Medulla oblongata (tissue), 1 donor: ENCODE measurements at regions not wholly inside any gene's neighbourhood (a gene's known extent, or its start where the extent isn't known, plus 50 kb on each side); places are given as distances from the start of the nearest gene placed in this dataset.
"Not testable (repeated sequence)": the region's sequence is repeated elsewhere in the genome, so short reads cannot be mapped to it uniquely, and the experiment has no call there.

Source experiments
- DNase-seq: peaks from one replicate; pipeline ENCODE4 v3.0.0-alpha.2; 2015; ENCODE audit errors: extremely low spot score

DNA sequence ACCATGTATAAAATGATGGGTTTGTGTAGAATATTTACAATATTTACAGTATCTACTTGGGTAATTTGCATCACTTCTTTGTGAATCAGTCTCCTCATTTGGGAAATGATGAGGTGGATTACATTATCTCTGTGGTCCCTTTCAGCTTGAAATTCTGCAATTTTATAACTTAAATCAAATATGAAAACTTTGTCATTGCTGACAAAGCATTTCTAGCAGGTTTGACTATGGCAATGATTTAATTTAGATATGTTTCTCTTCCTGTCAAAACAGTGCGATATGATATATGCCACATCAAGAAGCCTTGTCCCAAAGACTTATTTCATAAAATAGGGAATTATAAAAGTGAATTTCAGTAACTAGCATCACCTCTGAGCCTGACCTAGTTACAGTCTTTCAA, 315.8 kb upstream of the MEIS2 start:
- no peak for DNase-seq

DNA sequence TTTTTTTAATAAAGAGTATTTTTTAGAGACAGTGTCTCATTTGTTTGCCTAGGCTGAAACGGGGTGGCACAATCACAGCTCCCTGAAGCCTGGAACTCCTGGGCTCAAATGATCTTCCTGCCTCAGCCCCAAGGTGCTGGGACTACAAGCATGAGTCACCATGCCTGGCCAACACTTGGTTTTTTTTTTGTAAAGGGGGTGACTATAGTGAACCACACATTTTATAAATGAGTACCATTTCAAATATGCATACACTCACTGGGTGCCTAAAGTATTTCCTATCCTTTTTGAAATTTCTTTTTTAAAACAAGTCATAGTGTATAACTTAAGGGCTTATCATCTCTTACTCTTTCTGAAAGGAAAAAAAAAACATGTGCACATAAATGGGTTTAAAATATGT, 325.2 kb upstream of the MEIS2 start:
- DNase-seq, result no peak

DNA sequence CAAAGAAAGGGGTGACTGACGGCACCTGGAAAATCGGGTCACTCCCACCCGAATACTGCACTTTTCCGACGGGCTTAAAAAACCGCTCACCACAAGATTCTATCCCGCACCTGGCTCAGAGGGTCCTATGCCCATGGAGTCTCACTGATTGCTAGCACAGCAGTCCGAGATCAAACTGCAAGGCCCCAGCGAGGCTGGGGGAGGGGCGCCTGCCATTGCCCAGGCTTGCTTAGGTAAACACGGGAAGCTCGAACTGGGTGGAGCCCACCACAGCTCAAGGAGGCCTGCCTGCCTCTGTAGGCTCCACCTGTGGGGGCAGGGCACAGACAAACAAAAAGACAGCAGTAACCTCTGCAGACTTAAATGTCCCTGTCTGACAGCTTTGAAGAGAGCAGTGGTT, 327.0 kb upstream of the MEIS2 start:
- not testable (repeated sequence) for DNase-seq

DNA sequence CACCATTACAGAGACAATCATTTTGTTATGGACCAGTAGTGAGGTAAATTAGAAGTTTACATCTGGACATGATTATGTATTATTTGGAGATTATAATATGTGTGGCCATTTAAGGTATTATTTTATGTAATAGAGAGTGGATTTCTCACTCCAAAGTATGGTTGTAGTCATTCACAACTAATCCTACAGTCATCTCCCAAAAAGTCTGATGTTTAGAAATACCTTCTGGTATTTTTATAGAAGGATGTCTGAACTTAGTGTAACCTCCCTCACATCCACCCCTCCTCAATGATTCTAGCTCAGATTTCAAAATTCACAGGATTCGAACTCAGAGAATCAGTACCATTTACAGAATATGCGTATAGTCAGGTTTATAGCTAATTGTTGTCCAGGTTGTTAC, 346.6 kb upstream of the MEIS2 start:
- DNase-seq, result no peak

DNA sequence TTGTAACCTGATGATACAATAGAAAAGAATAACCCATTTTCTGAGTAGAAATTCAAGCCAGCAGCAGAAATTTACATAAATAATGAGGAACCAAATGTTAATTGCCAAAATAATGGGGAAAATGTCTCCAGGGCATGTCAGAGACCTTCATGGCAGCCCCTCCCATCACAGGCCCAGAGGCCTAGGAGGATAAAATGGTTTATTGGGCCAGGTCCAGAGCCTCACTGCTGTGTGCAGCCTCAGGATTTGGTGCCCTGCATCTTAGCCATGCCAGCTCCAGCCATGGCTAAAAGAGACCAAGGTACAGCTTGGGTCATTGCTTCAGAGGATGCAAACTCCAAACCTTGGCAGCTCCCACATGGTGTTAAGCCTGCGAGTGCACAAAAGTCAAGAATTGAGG, 352.1 kb upstream of the MEIS2 start:
- no peak for DNase-seq

DNA sequence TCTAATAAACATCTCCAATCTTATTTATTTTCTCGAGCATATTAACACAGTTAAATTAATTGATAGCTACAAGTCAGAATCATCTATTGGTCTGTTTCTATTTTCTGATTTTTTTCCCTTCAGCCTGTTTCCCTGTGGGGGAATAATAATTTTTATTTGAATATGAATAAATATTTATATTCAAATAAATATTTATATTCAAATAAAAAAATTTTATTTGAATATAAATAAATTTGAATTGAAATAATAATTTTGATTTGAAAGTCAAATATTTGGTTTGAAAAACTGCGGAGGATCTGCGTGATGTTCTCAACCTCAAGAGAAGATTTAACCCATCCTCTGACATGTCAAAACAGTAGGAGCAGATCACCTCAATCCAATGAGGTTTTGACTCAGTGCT, 380.1 kb upstream of the MEIS2 start:
- DNase-seq, result no peak

DNA sequence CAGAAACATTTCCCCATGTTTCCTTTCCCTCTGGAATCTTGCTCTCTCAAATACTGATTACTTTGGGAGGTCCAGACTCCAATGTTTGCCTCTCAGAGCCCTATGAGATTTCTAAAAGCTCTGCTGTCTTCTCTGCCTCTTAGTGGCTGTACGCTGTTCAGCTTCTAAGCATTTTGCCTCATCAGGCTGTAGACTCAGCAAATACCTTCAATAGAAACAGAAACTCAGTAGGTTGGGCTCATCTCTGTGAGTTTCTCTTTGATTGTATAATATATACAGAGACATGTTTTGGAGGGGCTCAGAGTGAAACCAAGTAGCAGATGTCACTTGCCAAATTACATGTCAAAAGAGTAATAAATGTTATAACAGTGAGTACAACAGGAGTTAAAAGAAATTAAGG, 380.8 kb upstream of the MEIS2 start:
- DNase-seq, result no peak

DNA sequence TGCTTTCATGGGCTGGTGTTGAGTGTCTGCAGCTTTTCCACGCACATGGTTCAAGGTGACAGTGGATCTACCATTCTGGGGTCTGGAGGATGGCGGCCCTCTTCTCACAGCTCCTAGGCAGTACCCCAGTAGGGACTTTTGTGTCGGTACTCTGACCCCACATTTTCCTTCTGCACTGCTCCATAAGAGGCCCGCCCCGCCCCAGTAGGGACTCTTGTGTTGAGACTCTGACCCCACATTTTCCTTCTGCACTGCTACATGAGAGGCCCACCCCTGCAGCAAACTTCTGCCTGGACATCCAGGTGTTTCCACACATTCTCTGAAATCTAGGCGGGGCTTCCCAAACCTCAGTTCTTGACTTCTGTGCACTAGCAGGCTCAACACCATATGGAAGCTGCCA, 383.4 kb upstream of the MEIS2 start:
- no peak for DNase-seq

DNA sequence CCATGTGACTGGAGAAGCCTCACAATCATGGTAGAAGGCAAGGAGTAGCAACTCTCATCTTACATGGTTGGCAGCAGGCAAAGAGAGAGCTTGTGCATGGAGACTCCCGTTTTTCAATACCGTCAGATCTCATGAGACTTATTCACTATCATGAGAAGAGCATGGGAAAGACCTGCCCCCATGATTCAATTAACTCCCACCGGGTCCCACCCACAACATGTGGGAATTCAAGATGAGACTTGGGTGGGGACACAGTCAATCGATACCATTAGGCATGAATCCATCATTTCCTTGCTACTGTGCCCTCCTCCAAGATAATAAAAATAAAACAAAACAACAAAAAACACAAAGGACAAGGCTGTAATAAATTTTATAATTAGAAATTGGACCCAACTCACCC, 384.7 kb upstream of the MEIS2 start:
- no peak for DNase-seq

DNA sequence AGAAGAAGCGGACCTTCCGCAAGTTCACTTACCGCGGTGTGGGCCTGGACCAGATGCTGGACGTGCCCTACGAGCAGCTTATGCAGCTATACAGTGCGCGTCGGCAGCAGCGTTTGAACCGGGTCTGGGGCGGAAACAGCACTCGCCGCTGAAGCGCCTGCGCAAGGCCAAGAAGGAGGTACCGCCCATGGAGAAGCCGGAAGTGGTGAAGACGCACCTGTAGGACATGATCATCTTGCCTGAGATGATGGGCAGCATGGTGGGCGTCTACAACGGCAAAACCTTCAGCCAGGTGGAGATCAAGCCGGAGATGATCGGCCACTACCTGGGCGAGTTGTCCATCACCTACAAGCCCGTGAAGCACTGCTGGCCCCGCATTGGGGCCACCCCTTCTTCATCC, 390.4 kb upstream of the MEIS2 start:
- DNase-seq, result no peak

DNA sequence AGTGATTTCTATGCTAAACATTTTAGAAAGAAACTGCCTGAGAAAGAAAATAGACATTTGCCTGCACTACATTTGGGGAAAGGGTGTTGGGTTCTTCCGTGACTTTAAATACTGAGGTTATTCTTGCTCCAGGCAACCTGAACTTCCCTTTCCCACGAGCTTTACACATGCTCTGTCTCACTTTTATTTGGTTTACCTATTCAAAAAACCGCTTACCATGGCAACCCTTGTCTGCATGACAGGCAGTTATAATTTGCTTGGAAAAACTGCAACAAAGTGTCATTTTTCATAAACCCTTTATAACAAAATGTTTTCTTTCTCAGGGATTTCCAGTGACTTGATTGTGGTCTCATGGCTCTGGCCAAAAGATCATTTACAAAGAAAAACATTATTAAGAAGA, 416.3 kb upstream of the MEIS2 start:
- DNase-seq, result no peak

DNA sequence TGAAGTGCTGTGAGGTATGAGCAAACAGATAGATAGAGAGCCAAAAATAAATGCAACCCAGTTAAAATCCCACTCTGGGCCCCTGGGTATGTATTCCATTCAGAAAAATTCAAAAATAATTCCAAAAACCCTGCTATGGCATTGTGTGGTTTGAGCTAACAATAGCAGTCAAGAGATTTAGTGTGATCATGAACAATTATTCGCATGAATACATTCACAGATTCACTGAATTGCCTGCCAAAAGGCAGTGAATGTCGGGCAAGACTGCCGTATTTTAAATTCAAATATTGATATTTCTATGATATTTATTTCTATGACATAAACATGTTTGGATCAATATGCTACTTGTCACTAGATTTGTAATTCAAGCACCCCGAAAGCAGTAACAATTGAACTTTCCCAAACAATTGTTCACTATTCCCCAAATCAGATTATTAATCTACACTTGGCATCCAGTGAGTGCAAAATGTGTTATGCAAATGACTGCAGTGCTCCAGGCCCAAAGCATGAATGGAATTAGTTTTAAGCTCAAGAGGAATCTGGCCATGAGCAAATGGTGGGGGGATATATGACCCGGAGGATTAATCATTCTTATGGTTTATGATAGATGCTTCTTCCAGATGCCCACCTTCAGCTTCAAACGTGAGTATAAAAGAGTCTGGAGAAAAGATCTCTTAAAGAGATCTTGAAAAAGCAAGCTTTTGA, 417.0 kb upstream of the MEIS2 start:
- no peak for DNase-seq

DNA sequence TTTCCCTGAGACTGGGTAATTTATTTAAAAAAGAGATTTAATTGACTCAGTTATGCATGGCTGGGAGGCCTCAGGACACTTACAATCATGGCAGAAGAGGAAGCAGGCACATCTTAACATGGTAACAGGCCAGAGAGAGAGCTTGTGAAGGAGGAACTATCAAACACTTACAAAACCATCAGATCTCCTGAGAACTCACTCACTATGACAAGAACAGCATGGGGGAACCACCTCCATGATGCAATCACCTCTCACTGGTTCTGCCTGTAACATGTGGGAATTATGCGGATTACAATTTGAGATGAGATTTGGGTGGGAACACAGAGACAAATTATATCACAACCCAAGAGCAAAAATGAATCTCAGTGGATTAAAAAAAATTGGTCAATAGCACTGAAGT, 416.0 kb upstream of the TMCO5A start:
- no peak for DNase-seq

DNA sequence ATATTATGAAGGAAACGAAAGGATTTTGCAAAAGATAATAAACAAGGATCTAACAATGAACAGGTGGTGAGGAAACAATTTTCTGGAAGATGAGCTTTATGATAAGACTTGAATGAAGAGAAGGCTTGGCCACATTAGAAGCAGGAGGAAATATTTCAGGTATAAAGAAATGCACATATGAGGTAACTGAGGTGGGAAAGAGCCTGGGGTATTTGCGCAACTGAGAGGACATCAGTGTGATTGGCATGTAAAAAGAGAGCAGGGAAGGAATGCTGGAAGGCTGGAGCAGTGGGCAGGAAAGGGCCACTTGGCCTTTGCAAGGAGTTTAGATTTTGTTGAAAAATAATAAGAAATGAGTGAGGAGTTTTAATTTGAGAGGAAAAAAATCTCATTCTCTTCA, 414.4 kb upstream of the TMCO5A start:
- no peak for DNase-seq

DNA sequence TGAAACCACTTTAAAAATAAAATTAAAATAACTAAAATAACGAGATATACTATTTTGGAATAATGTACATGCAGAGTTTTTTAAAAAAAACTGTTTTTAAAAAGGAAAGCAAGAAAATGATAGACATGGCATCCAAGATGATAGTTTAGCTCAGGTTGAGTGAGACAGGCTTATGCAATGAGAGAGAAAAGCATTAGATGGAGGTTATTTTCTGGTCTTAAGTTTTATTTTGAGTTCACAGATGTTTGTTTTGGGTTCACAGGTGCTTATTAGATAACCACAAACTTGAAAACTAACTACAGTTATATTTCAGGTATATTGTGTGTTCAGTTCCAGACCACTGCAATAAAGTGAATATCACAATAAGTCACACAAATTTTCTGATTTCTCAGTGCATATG, 413.6 kb upstream of the TMCO5A start:
- no peak for DNase-seq

DNA sequence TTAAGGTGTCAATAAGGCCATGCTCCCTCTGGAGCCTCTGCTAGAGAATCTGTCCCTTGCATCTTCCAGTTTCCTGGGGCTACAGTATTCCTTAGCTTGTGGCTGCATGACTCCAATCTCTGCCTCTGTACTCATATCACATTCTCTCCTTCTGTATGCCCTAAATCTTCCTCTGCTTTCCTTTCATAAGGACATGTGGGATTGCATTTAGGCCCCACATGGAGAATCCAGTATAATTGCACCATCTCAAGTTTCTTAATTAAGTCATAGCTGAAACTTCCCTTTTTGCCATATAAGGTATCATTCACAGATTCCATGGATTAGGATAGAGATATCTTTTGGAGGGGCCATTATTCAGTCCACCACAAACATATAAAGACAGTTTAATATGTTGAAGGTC, 409.8 kb upstream of the TMCO5A start:
- DNase-seq, result no peak

DNA sequence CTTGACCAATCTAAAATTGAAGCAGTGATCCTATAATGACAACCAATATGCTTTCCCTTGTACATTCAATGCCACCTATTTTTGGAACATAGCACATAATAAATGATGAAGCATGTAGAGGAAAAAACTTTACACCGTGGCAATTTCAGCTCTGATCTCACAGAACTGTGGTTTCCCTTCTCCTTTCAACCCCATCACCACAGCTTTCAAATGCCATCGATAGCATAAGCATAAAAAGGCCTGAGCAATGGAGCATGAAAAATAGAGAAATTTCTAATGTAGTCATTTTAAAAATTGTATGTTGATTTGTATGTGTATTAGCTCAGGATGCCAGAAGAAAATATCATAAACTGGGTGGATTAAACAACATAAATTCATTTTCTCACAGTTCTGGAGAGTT, 406.0 kb upstream of the TMCO5A start:
- no peak for DNase-seq

DNA sequence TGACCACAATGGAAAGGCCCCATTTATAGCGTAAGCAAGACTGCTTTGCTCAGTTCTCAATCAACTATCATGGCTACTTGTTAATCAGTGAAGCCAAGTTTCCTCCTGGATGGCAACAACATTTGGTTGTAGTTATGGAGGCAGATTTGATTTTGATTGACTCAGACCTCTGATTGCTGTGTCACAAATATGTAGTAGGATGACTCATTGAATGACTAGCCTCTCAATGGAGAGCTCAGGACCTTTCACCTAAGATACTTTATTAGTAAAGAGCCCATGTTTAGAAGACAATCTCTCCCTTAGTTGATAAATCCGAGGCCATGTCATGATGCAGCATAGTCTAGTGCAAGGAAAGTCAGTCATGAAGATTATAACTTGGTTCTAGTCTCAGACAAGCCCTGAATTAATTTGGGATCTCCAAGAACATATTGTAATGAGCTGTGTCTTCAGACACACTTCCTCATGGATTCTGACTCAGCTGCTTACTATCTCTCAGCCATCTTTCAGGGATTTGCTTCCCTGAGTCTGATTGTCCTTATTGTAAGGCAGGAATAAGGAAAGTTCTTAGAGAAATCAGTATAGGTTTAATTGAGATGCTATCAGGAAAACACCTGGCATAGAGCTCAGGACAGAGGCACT, 397.4 kb upstream of the TMCO5A start:
- no peak for DNase-seq

DNA sequence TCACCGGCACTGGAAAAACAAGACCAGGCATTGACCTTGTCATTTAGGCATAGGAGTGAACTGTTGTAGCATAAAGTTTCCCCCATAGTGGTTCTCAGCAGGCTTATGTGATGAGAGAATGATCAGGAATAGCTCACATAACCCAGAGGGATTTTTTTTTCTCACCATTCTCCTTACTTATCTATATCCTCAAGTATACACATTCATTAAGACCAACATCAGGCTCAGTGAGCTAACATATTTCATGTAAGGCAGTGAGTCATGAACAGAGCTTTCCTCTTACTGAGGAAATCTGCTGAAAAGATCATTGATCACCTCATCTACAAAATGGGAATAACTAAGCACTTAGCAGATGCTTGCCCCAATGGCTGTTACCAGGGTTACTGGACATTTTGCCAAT, 396.6 kb upstream of the TMCO5A start:
- no peak for DNase-seq

DNA sequence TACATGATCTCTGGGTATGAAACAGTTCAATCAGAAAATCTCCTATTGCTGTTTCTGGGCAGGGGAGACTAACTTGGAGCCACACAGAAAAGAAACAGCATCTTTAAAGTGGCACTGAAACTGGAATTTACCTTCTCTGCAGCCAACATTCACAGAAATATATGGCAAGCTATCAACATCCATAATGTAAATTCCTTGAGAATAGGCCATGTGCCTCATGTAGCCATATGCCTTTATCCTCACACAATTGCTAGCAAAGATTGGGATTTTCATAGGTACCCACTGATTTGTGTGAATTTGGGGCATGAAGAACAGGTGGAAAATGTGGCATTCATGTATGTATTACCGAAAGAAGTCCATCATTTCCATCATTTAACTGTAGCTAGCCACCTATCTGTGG, 386.3 kb upstream of the TMCO5A start:
- no peak for DNase-seq

DNA sequence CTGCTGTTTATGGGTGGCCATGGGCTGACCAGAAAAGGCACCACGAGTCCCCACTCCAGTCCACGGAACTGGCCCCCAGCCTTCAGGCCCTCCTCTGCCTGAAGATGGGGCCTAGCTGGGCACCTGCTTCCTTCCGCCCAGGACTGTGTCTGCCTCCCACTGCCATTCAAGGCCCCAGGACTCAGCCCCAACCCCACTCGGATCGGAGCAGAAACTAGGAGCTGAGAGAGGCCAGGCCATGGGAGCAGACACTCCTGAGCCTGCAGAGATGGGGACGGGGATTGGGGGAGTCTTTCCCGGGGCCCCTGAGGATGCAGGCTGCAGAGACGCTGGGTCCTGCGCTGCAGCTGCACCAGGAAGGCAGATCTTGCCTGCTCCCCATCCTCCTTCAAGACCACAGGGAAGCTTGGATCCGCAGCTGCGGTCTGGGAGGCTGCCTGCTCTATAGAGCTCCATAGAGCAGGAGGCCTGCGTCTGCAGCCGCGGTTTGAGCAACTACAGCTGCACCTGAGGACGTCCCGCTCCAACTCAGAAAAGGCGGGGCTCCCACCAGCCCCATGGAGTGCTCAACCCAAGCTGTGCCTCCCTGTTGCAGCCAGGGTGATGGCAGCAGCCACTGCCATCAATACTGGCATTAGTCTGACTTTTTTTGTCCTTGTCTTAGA, 383.9 kb upstream of the TMCO5A start:
- DNase-seq, result no peak

DNA sequence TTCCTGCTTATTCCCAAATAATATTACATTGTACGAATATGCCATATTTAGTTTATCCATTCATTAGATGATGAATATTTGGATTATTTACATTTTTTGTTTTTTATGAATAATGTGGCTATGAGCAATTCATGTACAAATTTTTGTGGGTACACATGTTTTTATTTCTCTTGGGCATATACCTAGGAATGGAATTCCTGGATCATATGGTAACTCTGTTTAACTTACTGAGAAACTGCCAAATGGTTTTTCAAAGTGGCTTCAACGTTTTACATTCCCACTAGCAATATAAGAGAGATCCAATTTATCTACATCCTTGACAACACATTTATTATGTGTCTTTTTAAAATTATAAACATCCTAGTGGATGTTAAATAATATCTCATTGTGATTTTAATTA, 362.0 kb upstream of the TMCO5A start:
- no peak for DNase-seq

DNA sequence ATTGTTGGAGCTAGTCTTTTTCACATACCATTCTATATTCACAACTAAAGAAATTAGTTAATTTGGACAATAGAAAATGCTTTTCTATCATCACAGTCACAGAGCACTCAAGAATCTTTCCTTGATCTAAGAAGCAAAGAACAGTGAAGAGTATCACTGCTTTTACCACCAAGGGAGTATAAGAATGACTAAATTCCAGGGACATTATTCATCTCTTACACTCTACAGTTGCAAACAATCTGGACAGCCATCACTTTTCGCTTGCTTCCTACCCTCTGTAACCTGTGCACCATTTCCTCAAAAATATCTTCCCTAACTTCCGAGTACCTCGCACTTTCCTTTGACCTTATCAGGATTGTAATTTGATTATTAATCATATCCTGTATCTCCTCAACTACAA, 359.5 kb upstream of the TMCO5A start:
- DNase-seq, result no peak

DNA sequence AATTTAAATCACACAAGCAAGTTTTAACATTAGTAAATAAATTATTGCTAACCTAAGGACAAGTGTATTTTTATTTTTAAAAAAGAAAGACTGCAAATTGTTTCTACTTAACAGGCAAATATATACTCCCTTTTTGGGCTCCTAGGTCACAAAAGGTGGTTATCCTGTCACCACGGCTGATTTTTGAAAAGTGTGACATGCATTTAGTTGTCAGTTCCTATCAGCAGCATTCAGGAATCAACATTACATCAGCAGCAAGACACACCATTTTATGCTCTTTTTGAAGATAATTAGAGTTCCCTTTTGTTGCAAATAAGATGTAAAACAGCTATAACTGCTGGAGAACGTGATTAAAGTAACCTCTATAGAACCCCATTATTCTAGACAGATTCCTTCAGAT, 357.5 kb upstream of the TMCO5A start:
- DNase-seq, result no peak
